ENCODE measurements at regions not wholly inside any gene's neighbourhood (a gene's known extent, or its start where the extent isn't known, plus 50 kb on each side); places are given as distances from the start of the nearest gene placed in this dataset.
"Not testable (repeated sequence)": the region's sequence is repeated elsewhere in the genome, so short reads cannot be mapped to it uniquely, and the experiment has no call there.

DNA sequence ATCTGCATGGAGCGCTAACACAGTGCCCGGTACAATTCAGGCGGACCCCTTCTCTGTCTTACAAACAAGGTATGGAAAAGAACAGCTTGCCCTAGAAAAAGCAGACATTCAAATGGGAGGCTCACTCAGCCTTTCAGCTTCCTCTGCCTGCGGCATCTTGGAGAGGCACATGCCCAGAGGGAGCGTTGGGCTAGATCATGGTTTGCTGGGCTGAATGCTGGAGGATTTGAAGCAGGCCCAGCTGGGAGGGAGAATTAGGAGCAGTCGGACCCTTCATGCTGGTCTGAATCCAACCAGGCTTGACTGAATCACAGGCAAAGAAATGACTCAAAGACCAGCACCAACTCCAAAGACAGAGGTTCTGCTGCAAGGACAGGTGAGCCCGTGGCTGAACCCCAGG is 286.7 kb upstream of the FRG1 start:
- not testable (repeated sequence) for DNase-seq; H3K27ac Mint-ChIP-seq; H3K4me3 Mint-ChIP-seq; H3K27me3 Mint-ChIP-seq; H3K9me3 Mint-ChIP-seq; H3K36me3 Mint-ChIP-seq; ATAC-seq (replicated peaks)
- H3K4me1 Mint-ChIP-seq, result peaks cover 2 to 13% of the 10 kb centered on the region in 2 donors

DNA sequence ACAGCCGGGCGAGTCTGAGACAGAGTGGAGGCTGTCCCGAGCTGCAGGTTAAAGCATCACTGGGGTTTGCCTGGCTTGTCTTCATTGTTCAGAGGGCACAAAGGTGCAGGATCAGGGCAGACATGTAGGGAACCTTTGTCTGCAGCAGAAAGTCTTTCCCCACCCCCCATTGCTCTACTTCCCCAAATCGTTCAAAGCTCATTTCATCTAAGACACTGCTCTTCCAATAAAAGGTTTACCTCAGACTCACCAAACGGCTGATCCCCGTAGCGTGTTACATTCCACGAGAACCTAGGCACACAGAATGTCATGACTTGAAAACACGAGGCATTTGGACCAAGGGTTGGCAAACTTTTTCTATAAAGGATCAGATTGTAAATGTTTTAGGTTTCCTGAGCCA is 286.3 kb upstream of the FRG1 start:
- H3K4me1 Mint-ChIP-seq, result peaks cover 2 to 13% of the 10 kb centered on the region in 2 donors
- H3K36me3 Mint-ChIP-seq; H3K4me3 Mint-ChIP-seq; H3K9me3 Mint-ChIP-seq; ATAC-seq (replicated peaks); DNase-seq; H3K27ac Mint-ChIP-seq; H3K27me3 Mint-ChIP-seq: not testable (repeated sequence)

DNA sequence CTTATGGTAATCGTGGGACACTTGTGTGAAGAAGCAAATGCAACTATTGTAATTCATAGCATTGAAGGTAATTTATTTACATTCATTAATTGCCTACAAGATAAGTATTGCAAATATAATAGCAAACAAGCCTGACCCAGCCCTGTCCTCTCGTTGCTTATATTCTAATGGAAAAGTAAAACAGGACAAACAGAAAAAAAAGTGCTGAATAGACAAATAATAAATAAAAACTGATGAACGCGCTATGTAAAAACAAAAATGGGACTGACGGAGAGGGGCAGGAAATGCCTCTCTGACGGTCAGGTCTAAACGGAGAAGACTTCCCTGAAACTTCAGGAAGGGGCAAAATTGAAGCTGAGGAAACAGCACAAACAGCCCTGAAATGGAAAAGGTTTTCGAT is 284.9 kb upstream of the FRG1 start:
- H3K27ac Mint-ChIP-seq; H3K27me3 Mint-ChIP-seq; H3K9me3 Mint-ChIP-seq; DNase-seq; ATAC-seq (replicated peaks); H3K4me3 Mint-ChIP-seq; H3K36me3 Mint-ChIP-seq: not testable (repeated sequence)
- peaks cover 2 to 13% of the 10 kb centered on the region in 2 donors for H3K4me1 Mint-ChIP-seq

DNA sequence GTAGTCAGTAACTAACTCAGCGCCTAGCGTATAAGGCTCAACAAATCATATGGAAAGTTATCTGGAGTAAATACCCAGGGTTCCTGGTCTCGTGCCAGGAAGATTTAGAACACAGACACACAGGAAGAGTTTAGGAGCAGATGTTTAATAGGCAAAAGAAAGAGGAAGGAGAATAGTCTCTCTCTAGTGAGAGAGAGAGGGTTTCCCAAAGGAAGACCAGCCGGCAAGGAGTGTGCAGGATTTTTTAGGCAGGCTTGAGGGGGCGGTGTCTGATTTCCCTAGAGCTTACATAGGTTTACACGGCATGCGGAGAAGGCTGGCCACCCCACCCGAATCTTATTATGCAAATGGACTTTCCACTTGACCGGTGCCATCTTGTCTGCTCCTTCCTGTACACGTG is 284.0 kb upstream of the FRG1 start:
- peaks cover 2 to 13% of the 10 kb centered on the region in 2 donors for H3K4me1 Mint-ChIP-seq
- H3K4me3 Mint-ChIP-seq, result peak overlapping the region in 1 of 2 donors; percentile 26
- no peaks in the 10 kb centered on the region for H3K36me3 Mint-ChIP-seq
- ATAC-seq (replicated peaks), result no peak
- H3K9me3 Mint-ChIP-seq, result no peaks in the 10 kb centered on the region
- H3K27ac Mint-ChIP-seq, result no peak overlapping the region
- H3K27me3 Mint-ChIP-seq, result no peaks in the 10 kb centered on the region
- DNase-seq, result no peak

DNA sequence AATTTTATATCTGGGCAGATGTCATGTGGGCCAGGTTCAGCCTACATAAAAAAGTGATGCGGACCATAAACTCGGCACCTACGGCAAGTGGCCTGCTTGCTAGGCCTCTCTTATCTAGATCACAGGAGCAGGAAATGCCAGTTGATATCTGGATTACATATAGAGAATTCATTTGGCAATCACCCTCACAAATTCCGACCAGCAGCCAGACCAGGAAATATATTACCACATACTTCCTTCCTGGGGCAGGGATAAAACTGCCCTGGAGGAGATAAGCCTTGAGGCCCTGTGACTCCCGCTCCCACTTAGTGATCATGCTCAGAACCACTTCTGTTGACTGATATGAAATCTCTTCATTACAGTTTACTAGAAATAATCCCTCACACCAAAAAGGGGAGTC is 282.4 kb upstream of the FRG1 start:
- H3K36me3 Mint-ChIP-seq; H3K4me3 Mint-ChIP-seq; H3K9me3 Mint-ChIP-seq; DNase-seq; ATAC-seq (replicated peaks); H3K27me3 Mint-ChIP-seq; H3K27ac Mint-ChIP-seq: not testable (repeated sequence)
- peaks cover 2 to 13% of the 10 kb centered on the region in 2 donors for H3K4me1 Mint-ChIP-seq

DNA sequence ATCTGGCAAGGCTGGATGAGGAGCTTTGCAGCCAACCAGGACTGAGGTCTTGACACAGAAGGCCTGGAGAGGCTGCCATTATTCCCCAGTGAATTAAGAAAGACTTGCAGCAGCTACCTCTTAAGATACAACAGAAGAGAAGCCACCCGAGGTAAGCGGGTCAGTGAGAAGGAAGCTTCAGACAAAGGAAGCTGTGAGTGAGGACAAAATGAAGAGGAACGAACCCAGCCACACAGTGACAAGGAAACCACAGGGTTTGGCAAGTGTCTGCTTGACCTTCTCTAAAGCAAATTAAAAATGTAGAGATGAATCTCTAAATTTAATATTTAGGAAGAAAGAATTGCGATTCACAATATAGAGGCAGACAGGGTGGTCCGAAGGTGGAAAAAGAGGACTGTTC is 281.8 kb upstream of the FRG1 start:
- not testable (repeated sequence) for H3K27ac Mint-ChIP-seq; H3K36me3 Mint-ChIP-seq; H3K4me3 Mint-ChIP-seq; H3K9me3 Mint-ChIP-seq; ATAC-seq (replicated peaks); DNase-seq; H3K27me3 Mint-ChIP-seq
- H3K4me1 Mint-ChIP-seq, result peaks cover 2 to 13% of the 10 kb centered on the region in 2 donors

DNA sequence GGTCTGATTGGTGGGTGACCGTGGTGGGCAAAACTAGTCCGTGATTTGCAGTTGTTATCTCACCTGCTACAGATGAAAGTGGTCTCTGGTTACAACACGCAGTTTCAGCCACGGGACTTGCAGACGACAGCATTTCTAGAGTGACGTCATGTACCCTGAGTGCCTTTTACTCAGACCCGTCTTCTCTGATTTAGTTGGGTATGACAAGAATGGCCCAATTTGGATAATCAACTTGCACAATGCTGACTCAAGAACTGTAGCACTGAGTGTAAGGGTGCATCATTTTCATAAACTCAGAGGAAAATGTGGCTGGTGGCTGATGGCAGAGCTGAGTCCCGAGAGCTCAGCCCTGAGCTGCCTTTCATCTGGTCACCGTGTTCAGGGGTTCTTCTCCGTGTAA is 281.4 kb upstream of the FRG1 start:
- no peaks in the 10 kb centered on the region for H3K36me3 Mint-ChIP-seq
- H3K27ac Mint-ChIP-seq, result no peak overlapping the region
- DNase-seq, result no peak
- no peak for ATAC-seq (replicated peaks)
- no peaks in the 10 kb centered on the region for H3K9me3 Mint-ChIP-seq
- no peak overlapping the region for H3K4me3 Mint-ChIP-seq
- no peaks in the 10 kb centered on the region for H3K27me3 Mint-ChIP-seq
- peaks cover 2 to 13% of the 10 kb centered on the region in 2 donors for H3K4me1 Mint-ChIP-seq

DNA sequence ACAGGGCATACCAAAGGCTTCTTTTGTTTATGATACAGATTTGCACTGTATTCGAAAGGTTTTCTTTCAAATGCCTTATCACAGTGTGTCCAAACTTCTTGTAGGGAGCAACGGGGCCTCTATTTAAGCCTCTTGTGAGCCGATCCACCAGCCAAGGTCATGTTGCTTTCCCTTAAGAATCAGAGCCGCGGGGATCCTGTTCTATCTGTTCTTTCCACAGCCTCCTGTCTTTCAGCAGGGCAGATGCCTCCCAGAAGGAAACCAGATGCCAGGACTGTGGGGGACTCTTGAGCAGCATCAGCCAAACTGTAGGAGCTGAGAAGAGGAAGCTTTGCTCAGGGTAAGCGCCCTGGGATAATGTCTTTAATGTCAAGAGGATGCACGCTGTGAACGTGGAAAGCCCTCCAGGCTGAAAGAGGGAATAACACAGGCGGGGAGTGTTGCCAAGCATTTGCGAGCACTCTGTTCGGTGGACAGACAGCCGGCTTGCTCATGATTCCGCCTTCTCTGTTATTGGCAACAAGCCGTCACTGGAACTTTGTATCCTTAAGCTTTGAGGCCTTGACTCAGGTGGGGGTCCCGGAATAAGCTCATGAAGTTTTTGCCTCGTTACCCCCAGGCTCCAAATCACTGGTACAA is 279.8 kb upstream of the FRG1 start:
- Mint-ChIP-seq H3K27me3 (no peaks in the 10 kb centered on the region), H3K36me3 (no peaks in the 10 kb centered on the region)

DNA sequence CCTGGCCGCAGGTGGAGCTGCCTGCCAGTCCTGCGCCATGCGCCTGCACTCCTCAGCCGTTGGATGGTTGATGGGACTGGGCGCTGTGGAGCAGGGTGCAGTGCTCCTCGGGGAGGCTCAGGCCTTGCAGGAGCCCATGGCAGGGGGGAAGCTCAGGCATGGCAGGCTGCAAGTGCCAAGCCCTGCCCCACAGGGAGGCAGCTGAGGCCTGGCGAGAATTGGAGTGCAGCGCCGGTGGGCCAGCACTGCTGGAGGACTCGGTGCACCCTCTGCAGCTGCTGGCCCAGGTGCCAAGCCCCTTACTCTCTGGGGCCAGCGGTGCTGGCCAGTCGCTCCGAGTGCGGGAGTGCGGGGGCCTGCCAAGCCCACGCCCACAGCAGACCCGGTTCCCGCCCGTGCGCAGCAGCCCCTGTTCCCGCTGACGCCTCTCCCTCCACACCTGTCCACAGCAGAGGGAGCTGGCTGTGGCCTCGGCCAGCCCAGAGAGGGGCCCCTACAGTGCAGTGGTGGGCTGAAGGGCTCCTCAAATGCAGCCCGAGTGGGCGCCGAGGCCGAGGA is 275.9 kb upstream of the FRG1 start:
- no peak overlapping the region for H3K27ac Mint-ChIP-seq
- H3K9me3 Mint-ChIP-seq, result no peaks in the 10 kb centered on the region
- H3K4me3 Mint-ChIP-seq, result no peak overlapping the region
- DNase-seq (no peak), ATAC-seq (replicated peaks) (no peak)
- H3K4me1 Mint-ChIP-seq, result no peaks in the 10 kb centered on the region
- H3K36me3 Mint-ChIP-seq, result no peaks in the 10 kb centered on the region
- no peaks in the 10 kb centered on the region for H3K27me3 Mint-ChIP-seq

More for the DNA sequence above, 279.8 kb upstream of the FRG1 start:
- DNase-seq, result no peak
- H3K4me3 Mint-ChIP-seq, result no peak overlapping the region
- no peak overlapping the region for H3K27ac Mint-ChIP-seq
- H3K9me3 Mint-ChIP-seq, result no peaks in the 10 kb centered on the region
- no peak for ATAC-seq (replicated peaks)
- H3K4me1 Mint-ChIP-seq, result peaks cover 2 to 13% of the 10 kb centered on the region in 2 donors

DNA sequence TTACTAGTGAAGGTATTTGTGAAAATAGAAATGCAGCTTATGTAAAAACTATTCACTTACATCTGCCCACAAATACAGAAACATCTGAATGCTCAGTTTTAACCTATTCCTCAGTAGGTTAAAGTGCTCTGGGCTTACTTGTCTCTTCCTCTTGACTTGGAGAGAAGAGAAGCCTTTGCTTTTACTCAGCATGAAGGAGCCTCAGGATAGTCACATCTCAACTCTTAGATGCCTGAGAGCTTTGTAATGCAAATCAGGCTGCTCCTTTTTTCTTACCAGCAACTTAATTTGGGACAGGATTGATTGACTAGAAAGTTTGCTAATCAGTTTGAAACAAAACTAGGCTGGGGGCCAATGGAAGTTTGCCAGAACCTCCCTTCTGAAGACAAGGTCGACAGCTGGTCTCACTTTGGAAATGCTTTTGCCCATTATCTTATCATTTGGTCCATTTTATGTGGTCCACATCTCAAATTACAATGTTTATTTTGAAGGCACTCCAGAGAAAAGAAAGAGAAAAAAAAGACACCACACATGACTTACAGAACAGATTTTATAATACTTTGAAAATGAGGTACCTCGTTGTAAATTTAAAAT is 274.9 kb upstream of the FRG1 start:
- not testable (repeated sequence) for H3K27me3 Mint-ChIP-seq; DNase-seq; H3K27ac Mint-ChIP-seq; ATAC-seq (replicated peaks); H3K36me3 Mint-ChIP-seq; H3K9me3 Mint-ChIP-seq; H3K4me1 Mint-ChIP-seq; H3K4me3 Mint-ChIP-seq

DNA sequence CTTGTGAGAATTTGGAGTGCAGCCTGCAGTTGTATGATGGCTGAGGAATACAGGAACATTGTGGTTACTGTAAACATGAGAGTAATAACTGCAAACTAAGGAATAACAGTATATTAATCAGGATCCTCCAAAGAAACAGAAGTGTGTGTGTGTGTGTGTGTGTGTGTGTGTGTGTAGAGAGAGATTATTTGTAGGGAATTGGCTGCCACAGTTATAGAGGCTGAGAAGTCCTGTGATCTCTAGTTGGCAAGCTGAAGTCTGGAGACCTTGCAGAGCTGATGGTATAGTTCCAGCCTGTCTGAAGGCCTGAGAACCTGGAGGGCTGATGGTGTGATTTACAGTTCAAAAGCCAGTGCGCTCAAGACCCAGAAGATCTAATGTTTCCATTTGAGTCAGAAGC is 273.3 kb upstream of the FRG1 start:
- not testable (repeated sequence) for H3K36me3 Mint-ChIP-seq; ATAC-seq (replicated peaks); DNase-seq; H3K27ac Mint-ChIP-seq; H3K27me3 Mint-ChIP-seq; H3K4me3 Mint-ChIP-seq; H3K9me3 Mint-ChIP-seq; H3K4me1 Mint-ChIP-seq

DNA sequence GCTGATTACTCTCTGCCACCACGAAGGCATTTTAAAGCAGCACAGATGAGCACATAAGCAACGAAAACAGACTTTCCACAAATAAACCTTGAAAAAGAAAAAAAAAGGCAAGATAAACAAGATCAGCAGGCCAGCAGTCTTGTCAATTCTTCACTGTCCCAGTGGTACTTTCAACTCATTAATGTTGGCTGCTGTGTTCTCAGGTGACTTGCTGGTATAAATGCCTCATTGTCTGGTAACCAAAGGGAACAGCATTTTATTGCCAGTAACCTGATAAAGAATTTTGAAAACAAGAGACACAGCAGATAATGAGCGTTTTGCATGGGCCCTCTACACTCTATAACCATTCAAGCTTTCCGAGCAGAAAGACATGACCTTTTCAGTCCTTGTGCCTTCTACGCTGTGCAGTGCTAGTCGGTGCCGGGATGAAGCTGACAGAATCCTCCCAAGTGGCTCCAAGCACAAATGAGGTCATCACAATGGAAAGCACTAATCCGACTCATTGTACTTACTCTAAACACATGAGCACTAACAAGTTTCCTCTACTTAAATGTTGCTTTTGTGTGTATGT is 242.9 kb upstream of the FRG1 start:
- not testable (repeated sequence) for ATAC-seq (replicated peaks); H3K27me3 Mint-ChIP-seq; H3K9me3 Mint-ChIP-seq; DNase-seq; H3K4me3 Mint-ChIP-seq; H3K4me1 Mint-ChIP-seq; H3K36me3 Mint-ChIP-seq; H3K27ac Mint-ChIP-seq

DNA sequence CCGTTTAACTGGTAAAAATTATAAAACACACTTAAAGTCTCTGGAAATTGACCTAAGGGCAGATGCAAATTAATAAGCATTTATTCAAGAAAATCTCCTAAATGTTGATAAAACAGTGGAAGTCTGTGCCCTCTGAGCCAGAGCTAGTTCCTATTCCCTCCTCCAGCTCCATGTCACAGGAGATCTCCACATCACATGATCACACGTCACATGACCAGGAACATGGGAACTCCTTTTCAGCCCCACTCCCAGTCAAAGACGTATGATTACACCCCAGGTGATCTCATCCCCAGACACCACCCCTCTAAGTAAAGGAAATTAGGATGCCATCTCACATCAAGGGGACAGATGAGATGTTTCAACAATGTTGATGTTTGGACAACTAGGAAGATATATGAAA is 237.7 kb upstream of the FRG1 start:
- ATAC-seq (replicated peaks); H3K27me3 Mint-ChIP-seq; H3K36me3 Mint-ChIP-seq; H3K9me3 Mint-ChIP-seq; H3K27ac Mint-ChIP-seq; H3K4me1 Mint-ChIP-seq; DNase-seq; H3K4me3 Mint-ChIP-seq: not testable (repeated sequence)

DNA sequence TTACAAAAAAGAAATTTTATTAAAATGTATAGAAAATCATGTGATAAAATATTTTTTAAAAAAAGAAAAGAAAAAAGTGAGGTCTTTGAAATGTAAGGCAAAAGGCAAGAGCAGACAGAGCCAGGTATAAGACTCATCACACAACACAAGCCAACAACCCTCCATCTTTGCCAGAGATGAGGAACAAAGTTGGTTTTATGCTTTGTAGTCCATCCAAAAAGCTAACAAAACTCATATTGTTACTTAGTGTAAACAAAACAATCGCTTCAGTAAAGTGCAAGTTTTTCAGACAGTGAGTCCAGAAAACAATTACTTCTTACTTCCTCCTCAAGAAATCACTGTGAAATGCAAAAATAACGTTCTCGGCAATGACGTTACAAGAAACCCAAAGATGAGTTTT is 233.9 kb upstream of the FRG1 start:
- H3K9me3 Mint-ChIP-seq; H3K4me3 Mint-ChIP-seq; H3K27me3 Mint-ChIP-seq; H3K27ac Mint-ChIP-seq; H3K4me1 Mint-ChIP-seq; H3K36me3 Mint-ChIP-seq; ATAC-seq (replicated peaks); DNase-seq: not testable (repeated sequence)

DNA sequence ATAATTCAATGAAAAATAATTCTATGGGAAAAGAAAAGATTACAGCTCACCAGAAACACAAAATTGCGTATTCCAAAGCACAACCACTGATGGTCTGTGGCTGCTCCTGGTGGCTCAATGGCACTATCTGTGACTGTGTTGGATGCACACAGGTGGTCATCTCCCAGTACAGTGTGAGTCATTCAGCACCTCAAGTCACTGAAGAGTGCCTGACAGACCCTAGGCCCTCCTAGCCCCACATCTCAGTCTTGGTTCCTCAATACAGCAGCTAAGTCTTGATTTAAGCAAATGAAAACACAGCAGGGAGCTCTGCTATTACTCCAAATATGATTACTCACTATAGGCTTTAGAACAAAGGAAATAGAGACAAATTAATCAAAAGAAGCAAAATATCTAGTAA is 233.4 kb upstream of the FRG1 start:
- not testable (repeated sequence) for H3K27ac Mint-ChIP-seq, H3K27me3 Mint-ChIP-seq, H3K4me1 Mint-ChIP-seq, H3K4me3 Mint-ChIP-seq, DNase-seq, H3K36me3 Mint-ChIP-seq, H3K9me3 Mint-ChIP-seq
- peak in 1 of 2 donors; percentile 51 for ATAC-seq (replicated peaks)

All from stimulated activated naive B cell treated with anti-CD40 and anti-IgM and Interleukin-4, amounts not matched to agents 10 μg/mL and 1 μg/mL and 100 μg/mL, for 72 hours (primary cell).